GM18508 (cell line): ENCODE measurements at regions not wholly inside any gene's neighbourhood (a gene's known extent, or its start where the extent isn't known, plus 50 kb on each side); places are given as distances from the start of the nearest gene placed in this dataset.

Experiments
- ATAC-seq: cut with Tn5 transposase; IDR thresholded peaks from one replicate; pipeline ENCODE4 v1.9.1; 2021; ENCODE audit warnings: moderate number of reproducible peaks; ENCODE audit not compliant: insufficient read depth, unreplicated experiment

DNA sequence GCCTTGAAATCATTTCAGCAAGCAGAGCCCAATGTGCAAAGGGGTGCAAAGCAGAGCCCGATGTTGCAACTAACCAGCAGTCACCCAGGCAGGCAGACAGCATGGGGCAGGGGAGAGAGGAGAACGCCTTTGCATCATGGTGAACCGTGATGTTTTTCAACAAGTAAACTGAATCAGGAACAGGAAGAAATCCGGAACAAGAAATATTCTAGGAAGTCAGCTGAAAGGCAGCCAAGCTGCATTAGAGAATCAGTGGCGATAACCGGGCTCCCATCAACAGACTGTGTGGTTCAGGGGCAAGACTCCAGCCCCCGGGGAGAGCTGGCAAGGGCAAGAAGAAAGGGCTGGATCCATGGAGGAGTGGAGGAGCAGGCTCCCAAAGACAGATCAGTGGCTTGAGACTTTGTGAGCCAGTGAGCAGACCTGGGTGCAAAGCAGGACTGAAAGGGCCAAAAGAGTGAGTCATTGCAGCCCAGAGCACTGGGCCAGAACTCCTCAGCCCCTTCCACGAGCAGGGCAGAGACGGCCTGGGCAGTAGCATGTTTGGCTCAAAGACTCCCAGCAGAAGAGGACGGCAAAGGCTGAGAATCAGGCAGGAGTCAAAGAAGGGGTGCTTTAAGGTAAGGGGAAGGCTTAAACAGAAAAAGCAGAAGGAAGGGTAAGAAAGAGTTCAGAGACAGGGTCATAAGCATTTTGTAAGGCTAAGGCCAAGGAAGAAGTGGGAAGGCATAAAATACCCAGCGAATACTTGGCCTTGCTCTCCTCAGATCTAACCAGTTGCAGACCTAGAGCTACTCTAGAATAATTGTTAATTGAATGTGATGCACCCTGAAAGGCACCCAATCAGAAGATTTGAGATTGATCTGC is 155.0 kb downstream of the SETD4 start:
- ATAC-seq = no peak

DNA sequence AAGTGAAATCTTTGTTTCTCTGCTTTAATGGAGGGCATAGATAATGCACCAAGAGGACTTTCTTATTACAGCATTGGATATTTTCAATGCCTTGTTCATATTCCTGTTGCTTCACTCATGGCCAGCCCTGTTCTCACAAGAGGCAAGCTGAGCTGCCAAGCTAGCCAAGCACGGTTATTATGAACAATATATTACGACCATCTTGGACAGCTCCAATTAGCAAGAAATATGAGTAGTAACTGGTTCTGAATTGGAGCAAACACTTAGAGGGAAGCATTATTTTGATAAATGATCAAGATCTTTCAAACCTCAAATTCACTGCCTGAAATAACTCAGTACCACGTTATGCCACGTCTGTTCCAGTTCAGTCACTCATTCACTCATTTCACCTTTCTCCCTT is 159.8 kb downstream of the SETD4 start:
- ATAC-seq = no peak

DNA sequence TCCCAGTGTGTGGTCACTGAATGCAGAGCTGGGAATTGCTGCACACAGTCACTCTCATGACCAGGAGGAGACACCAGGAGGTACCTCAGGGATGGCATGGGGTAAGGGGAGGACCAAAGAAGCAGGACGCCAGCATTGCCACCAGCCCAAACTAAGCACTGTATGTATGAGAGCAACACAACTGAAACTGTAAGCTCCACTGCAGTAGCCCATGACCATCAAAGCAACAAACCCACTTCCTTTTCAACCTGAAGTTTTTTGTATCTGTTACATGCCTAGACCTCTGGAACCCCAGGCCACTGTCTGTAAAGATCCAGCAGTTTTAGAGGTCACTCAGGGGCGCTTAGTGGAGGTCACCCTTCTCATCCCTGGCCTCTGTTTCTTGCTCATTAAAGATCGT is 164.3 kb downstream of the SETD4 start:
- ATAC-seq = no peak

DNA sequence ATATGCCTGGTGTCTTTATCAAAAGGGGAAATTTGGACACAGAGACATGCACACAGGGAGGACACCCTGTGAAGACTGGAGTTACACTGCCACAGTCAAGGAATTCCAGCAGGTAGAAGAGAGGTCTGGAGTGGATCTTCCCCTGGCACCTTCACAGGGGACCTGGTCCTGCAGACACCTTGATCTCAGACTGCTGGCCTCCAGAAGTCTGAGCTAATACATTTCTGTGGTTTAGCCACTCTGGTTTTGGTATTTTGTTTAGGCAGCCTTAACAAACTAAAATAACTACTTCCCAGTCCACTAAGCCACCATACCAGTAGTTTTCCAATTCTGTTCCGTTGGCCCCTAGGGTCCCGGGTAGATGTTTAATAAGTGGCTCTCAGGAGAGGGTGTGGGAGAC is 164.7 kb downstream of the SETD4 start:
- ATAC-seq = no peak

DNA sequence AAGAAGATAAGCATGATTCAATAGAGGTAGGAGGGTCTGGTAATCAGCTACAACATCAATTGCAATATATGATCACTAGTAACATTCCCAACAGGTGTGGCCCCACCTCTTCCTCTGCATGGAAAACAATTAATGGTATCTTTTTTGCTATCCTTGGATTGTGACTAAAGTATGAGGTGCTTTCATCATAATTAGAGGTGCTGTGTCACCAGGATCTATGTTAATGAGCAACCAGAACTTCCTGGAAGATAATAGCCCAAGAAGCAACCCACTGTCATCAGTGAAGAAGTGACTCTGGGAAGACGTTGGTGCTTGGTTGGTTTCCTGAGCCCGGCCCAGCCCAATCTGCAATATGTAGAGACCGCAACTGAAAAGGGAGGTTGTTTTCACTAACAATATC is 167.2 kb downstream of the SETD4 start:
- ATAC-seq = no peak

DNA sequence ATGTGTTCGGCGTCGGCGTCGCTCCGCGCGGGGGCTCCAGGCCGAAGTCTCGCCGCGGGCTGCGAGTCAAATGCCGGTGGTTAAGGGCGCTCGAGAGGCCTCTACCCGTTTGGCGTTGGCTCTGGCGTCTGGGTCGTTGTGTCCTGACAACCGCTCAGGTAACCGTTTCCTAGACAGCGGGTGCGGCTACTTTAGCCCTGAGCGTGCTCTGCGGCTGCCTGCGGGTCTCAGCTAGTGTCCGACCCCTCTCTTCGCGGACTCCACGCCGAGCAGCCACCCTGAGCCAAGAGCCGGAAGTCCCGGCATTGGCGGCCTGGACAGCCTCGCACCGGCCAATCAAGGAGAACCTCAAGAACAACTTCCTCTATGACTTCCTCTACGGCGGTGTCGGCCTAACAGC is 173.4 kb downstream of the SETD4 start:
- no peak for ATAC-seq

DNA sequence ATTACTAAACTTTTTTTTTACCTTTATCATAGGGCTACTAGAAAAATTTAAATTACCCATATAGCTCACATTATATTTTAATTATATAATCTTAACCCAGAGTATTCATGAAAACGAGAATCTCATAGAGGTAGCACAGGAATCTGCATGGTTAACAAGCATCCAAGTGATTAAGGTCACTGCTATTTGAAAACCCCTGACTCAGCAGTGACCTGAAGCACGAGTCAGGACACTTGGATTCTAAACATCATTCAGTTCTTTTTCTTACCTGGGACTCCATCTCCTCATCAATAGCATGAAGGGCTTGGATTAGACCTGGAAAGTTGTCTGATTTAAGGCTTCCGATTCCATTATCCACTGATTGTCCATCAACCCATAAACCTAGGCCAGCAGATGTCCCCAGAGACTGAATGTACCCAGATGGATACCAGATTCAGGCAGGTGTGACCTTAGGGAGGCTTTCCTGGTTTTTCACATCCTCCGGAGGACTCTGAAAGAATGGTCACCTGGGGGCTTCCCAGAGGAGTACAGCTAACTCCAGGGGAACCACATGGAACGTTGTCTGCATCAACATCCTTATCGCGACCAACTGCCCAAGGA is 174.3 kb downstream of the SETD4 start:
- no peak for ATAC-seq

DNA sequence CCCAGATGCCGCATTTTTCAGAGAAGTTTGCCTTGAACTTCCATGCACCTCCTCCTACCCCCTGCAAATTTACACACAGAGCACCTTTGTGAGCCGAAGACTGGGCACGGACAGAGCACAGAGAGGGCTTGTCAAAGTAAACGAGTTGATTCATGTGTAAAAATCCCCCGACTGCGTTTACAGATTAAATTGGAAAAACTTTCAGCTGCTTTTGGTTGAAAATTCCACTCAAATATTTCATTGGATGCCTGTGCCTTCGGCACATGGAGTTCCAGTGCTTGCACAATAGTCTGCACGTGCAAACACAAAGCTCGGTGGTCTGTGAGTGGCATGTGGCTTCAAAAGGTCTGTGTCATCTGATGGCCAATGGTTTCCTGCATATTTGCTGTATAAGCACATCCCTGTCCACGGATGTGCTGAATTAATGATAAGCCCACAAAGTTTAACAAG is 177.5 kb downstream of the SETD4 start:
- no peak for ATAC-seq

DNA sequence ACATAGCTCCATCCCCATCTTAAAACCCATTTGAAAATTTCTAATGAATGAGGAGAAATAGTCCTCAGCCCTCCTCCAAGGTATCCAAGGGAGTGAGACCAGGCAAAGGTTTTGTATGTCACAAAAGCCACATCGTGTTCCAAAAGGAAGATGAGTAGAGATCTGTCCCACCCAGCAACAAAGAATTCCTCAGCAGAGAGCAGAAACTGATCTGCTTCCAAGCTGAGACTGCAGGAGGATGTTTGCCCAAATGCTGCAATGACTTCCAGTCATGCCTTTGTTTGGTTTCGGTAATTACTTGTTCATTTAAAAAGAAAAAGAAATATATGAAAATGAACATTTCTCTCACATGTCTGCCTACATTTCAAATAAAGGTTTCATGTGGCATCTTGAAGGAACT is 186.9 kb downstream of the SETD4 start:
- ATAC-seq = no peak

DNA sequence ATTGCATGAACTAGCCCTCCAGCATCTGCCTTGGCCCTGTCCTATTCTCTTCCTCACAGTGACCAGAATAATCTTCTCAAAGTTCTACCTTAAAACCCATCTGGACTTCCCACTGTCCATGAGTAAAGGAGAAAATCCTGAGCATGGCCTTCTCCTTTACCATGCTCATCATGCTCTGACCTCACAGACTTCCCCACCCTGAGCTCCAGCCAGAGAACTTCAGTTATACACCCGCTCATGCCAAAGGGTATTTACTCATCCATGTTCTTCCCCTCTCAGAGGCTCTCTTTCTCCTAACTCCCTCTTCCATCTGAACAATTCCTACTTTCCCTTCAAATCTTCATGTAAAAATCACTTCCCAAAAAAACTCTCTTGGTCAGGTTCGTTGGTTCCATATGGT is 188.4 kb downstream of the SETD4 start:
- no peak for ATAC-seq

DNA sequence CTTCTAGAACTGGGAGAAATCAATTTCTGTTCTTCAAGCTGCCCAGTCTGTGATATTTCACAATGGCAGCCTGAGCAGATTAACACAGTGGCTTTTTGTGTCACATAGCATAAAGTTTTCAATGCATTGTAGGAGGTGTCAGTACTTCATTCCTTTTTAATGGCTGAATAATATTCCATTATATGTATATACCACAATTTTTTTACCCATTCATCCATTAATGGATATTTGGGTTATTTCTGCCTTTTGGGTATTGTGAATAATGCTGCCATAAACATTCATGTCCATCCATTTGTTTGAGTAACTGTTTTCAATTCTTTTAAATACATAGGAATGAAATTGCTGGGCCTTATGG is 191.5 kb downstream of the SETD4 start:
- no peak for ATAC-seq

DNA sequence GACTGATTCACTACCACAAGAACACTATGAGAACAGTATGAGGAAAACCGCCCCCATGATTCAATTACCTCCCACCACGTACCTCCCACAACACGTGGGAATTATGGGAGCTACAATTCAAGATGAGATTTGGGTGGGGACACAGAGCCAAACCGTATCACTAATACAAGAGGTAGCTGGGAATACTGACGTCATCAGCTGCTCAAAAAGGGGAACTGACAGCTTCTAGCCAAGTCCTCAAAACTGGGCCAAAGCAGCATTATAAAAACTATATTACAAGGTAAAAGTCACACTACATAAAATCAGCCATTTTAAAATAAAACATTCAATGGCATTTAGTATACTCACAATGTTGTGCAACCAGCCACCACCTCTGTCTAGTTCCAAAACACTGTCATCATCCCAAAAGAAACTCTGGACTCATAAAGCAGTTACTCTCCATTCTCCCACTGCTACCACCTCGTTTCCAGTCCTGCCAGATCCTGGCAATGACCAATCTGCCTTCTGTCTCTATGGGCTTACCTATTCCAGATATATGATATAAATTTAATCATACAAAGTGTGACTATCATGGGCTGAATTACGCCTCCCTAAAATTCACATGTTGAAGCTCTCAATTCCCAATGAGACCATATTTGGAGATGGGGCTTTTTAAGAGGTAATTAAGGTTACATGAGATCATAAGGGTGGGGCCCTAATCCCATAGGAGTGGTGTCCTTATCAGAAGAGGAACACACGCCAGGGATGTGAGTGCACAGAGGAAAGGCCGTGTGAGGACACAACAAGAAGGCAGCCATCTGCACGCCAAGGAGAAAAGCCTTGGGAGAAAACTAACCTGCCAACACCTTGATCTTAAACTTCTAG is 192.1 kb downstream of the SETD4 start:
- no peak for ATAC-seq

DNA sequence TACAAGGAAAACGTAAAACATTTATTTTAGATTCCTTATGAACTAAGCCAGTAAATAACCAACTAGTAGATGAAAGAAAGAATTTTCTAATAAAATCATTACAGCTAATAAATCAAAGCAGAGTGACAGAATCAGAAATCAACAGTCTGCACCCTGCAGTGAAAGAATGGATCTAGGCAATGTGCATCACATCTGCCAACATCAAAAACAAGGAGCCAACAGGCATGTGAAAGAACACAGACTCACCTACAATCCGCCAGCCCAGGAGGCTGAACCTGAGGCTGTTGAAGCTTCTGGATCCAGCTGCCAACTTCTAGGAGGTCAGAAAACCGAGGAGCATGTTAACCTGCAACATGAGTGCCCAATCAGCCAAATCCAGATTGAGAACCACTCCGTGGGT is 196.3 kb downstream of the SETD4 start:
- no peak for ATAC-seq

DNA sequence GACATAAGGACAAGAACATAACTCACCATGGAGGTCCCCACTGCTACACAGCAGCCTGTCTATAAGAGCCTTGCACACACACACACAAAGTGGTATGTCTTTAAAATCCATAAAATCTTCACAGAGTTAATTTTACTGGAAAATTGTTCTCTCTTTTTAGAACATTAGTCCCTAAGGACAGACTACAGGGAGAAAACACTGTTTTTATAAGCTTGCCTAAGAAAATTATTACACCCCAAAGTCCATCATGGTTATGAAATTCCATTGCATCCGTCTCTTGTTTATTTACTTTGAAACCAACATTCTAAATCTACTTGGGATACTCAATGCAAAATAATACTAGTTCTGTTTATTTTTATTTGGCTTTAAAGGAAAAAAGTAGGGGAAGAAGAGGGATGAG is 197.4 kb downstream of the SETD4 start:
- no peak for ATAC-seq

DNA sequence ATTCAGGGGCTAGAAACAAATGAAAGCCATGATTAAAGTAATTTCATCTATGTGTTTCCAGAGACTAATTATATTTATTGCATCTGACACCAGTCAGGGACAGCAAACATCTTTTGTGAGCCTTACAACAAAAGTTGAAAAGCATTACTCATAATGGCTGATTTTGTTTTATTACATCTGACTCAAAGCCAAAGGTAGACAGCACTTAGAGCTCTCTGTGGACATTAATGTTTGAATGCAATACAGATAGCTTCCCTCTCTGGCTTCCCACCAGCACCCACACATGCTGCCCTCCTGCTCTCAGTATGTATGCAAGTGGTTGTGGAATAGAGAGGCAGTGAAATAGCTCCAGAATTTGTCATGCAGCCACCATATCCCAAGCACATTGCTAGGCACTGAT is 198.7 kb downstream of the SETD4 start:
- no peak for ATAC-seq

DNA sequence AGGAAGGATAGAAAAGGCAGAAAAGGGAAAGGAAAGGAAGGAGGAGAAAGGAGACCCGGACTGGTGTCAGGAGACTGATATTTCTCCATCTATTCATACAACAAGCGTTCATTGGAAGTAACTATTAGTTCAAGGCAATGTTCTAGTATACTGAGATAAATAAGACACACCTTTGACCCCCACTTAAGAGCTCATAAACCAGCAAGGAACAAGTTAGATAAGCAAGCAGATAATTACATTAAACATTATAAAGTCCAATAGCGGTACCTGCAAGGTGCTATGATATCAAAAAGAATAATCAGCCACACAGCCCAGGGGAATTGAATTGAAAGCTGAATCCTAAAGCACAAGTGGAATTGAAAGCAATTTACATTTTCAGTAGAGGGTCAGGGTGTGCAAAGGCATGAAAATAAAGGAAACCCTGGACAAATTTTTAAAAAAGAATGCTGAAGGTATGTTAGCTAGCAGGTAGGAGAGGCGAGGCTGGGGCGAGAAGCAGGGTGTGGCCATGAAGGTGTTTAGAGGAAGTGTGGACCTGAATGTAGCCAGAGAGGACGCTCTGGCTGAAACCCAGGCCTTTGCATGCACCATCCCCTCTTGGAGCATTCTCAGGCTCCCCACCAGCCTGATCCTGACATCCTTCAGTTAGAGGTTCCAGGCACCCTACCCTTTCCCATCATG is 200.0 kb downstream of the SETD4 start:
- ATAC-seq = no peak

DNA sequence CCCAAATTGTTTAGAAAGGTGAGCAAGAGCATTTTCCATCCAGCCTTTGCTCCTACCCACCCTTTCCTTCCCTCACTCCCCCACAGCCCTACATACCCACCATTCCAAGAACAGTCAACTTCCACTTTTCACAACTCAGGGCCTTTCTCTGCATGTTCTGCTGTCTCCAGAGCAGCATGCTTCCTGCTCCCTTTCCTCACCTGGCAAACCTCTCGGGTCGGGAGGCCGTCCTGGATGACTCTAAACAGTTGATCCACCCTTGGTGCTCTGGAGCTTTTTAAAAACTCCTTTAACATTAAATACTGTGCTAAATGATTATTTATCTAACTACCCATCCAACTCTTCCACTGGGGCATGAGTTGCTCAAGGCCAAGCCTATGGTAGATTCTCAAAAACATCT is 200.6 kb downstream of the SETD4 start:
- ATAC-seq = no peak

DNA sequence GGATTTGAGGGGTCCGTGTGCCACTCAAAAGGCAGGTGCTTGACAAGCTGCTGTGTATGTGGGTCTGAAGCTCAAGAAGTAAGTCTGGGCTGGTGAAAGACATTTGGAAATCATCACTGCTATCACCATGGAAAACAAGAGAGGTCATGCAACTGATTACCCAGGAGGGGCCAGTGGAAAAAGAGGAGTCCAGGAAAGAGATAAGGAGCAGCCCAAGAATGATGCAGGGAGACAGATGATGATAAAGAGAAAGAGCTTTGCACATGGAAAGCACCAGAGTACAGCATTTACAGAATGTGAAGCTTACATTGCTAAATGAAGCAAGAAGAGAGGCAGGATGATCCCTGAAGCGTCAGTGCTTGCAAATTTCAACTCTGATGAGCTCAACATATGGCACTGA is 203.2 kb downstream of the SETD4 start:
- ATAC-seq = no peak

DNA sequence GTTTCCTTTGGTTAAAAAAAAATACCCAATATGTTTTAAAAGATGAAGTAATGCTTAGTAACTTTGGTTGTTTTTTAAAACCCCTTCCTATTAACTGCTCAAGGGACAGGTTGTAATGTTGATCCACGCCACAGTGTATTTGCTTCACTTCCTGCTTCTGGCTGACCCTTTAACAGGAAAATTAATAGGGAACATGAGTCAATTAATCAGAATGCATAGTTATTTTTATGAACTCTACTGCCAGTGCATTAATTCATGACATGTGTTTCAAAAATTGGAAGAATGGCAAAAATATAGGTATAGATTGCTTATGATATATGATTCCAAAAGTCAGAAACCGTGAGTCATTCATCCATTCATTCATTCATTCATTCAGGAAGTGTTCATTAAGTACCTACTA is 204.8 kb downstream of the SETD4 start:
- no peak for ATAC-seq

DNA sequence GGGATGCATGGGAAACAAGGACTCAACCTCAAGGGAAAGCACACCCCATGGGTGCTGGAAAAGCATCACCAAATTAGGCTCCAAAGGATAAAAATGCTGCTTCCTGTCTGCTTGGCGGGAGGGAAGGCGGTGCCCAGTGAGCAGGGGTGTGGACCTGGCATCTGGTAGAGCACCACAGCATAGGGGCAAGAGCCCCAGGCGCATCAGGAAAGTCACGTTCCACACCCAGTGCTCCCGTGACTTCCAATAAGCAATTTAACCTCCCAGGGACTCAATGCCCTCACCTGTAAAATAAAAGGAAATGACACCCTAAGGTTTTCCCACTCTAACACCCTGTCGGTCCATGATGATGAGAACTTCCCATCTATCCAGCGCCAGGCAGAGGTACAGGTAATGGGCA is 206.0 kb downstream of the SETD4 start:
- no peak for ATAC-seq
